ENCODE measurements at regions not wholly inside any gene's neighbourhood (a gene's known extent, or its start where the extent isn't known, plus 50 kb on each side); places are given as distances from the start of the nearest gene placed in this dataset.

DNA sequence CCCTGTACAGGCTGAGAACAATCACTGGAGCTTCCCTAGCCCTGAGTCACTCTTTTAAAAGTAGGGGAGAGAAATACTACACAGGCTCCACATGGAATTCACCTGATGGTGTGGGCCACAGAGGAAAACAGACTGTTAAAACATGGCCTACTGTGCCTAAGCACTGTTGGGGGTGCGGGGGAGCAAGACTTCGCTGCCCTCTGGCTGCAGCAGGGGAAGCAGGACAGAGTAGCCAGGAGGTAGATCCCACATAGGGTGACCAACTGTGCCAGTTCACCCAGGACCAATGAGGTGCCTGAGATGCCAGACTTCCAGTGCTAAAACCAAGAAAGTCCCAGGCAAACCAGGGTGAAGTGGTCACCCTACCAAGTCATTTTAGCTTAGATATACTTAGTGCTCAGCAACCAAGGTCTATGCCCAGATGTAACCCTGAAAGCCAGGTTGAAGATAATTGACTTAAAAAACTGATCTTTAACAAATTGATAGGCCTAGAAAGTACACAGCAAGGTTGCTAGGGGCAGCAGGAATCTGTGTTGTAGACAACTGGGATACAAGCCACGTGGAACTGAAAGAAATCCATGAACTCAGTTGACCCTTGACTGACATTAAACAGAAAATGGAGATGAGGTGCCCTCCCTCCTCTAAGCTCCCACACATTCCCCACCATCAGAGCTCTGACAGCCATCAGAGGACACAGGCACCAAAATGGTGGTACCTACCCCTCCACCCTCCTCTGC lies 344.2 kb upstream of the PPP2R3A start:
- POLR2A ChIA-PET, result no interaction called here
- peaks cover 0 to 2% (median 0%) of the 10 kb centered on the region in 11 donors for H3K9me3 Mint-ChIP-seq
- CTCF ChIA-PET, result no interaction called here
- intact Hi-C loops (cut with micrococcal nuclease), result no loop called here
- no peaks in the 10 kb centered on the region for H3K36me3 ChIP-seq (ENCODE audit: control insufficient read depth in 2 of 3, insufficient read depth in 3 of 3, low read length in 3 of 3)
- ATAC-seq, result no peak
- H3K27me3 Mint-ChIP-seq, result no peaks in the 10 kb centered on the region
- no peaks in the 10 kb centered on the region for H3K36me3 Mint-ChIP-seq
- no peak overlapping the region for H3K4me3 Mint-ChIP-seq
- H3K4me1 ChIP-seq (ENCODE audit: control insufficient read depth in 2 of 2, insufficient read depth in 2 of 2, low read length in 2 of 2), result no peaks in the 10 kb centered on the region
- no peak overlapping the region for H3K27ac ChIP-seq (ENCODE audit: low read depth, low read length)
- H3K9me3 ChIP-seq (ENCODE audit: control insufficient read depth in 2 of 3, low read length in 3 of 3), result no peaks in the 10 kb centered on the region
- H3K27ac Mint-ChIP-seq, result no peak overlapping the region
- DNase-seq, result no peak
- no peaks in the 10 kb centered on the region for H3K27me3 ChIP-seq (ENCODE audit: control insufficient read depth in 2 of 2, insufficient read depth in 2 of 2, low read length in 2 of 2)
- H3K4me1 Mint-ChIP-seq, result no peaks in the 10 kb centered on the region
- H3K4me3 ChIP-seq (ENCODE audit: low read length), result no peak overlapping the region

DNA sequence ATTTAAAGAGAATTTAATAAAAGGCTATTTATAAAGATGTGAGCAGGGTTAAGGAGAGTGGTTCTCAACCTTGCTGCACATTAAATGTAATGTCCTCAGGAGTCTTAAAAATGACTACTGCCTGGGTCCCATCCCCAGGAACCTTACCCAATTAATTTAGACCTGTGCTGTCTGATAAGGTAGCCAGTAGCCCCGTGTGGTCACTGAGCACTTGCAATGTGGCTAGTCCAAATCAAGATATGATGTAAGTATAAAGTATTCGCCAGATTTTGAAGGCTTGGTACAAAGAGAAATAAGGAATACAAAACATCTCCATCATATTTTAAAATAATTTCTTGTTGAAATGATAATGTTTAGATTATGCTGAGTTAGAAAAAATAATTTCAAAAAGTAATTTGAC lies 343.3 kb upstream of the PPP2R3A start:
- no peaks in the 10 kb centered on the region for H3K27me3 Mint-ChIP-seq
- ChIA-PET POLR2A (no interaction called here), CTCF (no interaction called here)
- ATAC-seq (no peak), DNase-seq (no peak)
- Histone ChIP-seq H3K4me3 (ENCODE audit: low read length) (no peak overlapping the region), H3K27ac (ENCODE audit: low read depth, low read length) (no peak overlapping the region), H3K27me3 (ENCODE audit: control insufficient read depth in 2 of 2, insufficient read depth in 2 of 2, low read length in 2 of 2) (no peaks in the 10 kb centered on the region), H3K4me1 (ENCODE audit: control insufficient read depth in 2 of 2, insufficient read depth in 2 of 2, low read length in 2 of 2) (no peaks in the 10 kb centered on the region), H3K9me3 (ENCODE audit: control insufficient read depth in 2 of 3, low read length in 3 of 3) (no peaks in the 10 kb centered on the region), H3K36me3 (ENCODE audit: control insufficient read depth in 2 of 3, insufficient read depth in 3 of 3, low read length in 3 of 3) (no peaks in the 10 kb centered on the region)
- H3K27ac Mint-ChIP-seq, result no peak overlapping the region
- no peaks in the 10 kb centered on the region for H3K4me1 Mint-ChIP-seq
- H3K4me3 Mint-ChIP-seq, result no peak overlapping the region
- intact Hi-C loops (cut with micrococcal nuclease), result no loop called here
- no peaks in the 10 kb centered on the region for H3K36me3 Mint-ChIP-seq
- H3K9me3 Mint-ChIP-seq, result no peaks in the 10 kb centered on the region

DNA sequence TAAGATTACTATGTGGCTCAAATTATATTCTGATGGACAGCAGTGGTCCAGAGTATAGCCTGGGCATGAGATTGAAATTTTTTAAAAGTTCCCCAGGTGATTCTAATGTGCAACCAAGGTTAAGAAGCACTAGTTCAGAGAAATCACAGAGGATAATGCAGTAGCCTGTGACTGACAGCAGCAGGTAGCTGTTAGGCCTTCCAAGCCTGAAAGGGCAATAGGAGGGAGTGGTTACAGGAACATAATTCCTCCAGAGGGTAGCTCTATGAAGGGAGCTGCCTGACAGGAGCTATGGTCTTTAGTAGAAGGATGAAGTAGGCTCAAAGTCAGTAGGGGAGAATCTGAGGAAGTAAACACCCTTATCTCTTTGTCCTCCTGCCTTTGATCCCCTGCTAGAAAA lies 342.9 kb upstream of the PPP2R3A start:
- no peaks in the 10 kb centered on the region for H3K4me1 ChIP-seq (ENCODE audit: control insufficient read depth in 2 of 2, insufficient read depth in 2 of 2, low read length in 2 of 2)
- Mint-ChIP-seq H3K4me1 (no peaks in the 10 kb centered on the region), H3K36me3 (no peaks in the 10 kb centered on the region), H3K27ac (no peak overlapping the region), H3K27me3 (peaks cover 0 to 4% (median 0%) of the 10 kb centered on the region in 5 donors), H3K4me3 (no peak overlapping the region), H3K9me3 (no peaks in the 10 kb centered on the region)
- CTCF ChIA-PET, result no interaction called here
- no peak overlapping the region for H3K4me3 ChIP-seq (ENCODE audit: low read length)
- ATAC-seq (no peak), DNase-seq (no peak)
- no peaks in the 10 kb centered on the region for H3K27me3 ChIP-seq (ENCODE audit: control insufficient read depth in 2 of 2, insufficient read depth in 2 of 2, low read length in 2 of 2)
- H3K36me3 ChIP-seq (ENCODE audit: control insufficient read depth in 2 of 3, insufficient read depth in 3 of 3, low read length in 3 of 3), result no peaks in the 10 kb centered on the region
- H3K27ac ChIP-seq (ENCODE audit: low read depth, low read length), result no peak overlapping the region
- no peaks in the 10 kb centered on the region for H3K9me3 ChIP-seq (ENCODE audit: control insufficient read depth in 2 of 3, low read length in 3 of 3)
- POLR2A ChIA-PET, result no interaction called here
- intact Hi-C loops (cut with micrococcal nuclease), result no loop called here

DNA sequence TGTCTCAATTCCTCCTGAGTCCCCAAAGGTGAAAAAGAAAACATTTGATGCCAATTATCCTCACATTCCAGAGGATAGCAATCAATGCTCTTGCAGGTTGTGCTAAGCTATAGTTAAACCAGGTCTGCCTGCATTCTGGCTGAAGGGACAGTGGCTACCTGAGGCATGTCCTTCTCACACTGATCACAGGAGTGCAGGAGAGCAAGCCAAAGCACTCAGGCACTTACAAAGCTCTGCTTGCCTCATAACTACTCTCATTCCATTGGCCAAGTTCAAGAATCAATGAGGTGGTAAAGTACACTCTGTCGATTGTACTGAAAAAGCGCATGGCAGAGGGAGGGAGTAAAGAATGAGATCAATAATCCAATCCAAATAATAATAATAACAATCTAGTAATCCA lies 342.0 kb upstream of the PPP2R3A start:
- Histone ChIP-seq H3K4me1 (ENCODE audit: control insufficient read depth in 2 of 2, insufficient read depth in 2 of 2, low read length in 2 of 2) (no peaks in the 10 kb centered on the region), H3K27me3 (ENCODE audit: control insufficient read depth in 2 of 2, insufficient read depth in 2 of 2, low read length in 2 of 2) (no peaks in the 10 kb centered on the region), H3K36me3 (ENCODE audit: control insufficient read depth in 2 of 3, insufficient read depth in 3 of 3, low read length in 3 of 3) (no peaks in the 10 kb centered on the region), H3K9me3 (ENCODE audit: control insufficient read depth in 2 of 3, low read length in 3 of 3) (no peaks in the 10 kb centered on the region), H3K4me3 (ENCODE audit: low read length) (no peak overlapping the region), H3K27ac (ENCODE audit: low read depth, low read length) (no peak overlapping the region)
- intact Hi-C loops (cut with micrococcal nuclease), result no loop called here
- H3K36me3 Mint-ChIP-seq, result no peaks in the 10 kb centered on the region
- H3K27ac Mint-ChIP-seq, result no peak overlapping the region
- ATAC-seq, result no peak
- no peak for DNase-seq
- no peaks in the 10 kb centered on the region for H3K9me3 Mint-ChIP-seq
- no peak overlapping the region for H3K4me3 Mint-ChIP-seq
- ChIA-PET CTCF (no interaction called here), POLR2A (no interaction called here)
- H3K4me1 Mint-ChIP-seq, result no peaks in the 10 kb centered on the region
- H3K27me3 Mint-ChIP-seq, result peaks cover 0 to 12% (median 0%) of the 10 kb centered on the region in 5 donors

DNA sequence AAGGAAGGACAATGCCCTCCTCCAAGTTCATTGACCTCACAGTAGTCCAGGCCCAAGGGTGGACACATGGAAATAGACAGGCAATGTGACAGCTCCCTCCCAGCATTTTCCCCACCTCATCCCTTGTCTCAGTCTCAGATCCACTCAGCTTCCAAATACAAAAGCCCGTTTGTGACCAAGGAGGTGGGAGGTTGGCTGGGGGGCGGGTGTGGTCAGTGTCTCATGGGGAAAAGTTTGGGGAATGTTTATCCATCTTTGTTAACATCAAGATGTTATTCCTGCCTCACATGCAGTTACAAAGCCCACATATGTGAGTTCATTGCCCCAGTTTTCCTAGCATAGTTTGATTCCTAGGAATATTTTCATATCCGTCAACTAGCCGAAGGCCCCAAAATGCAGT lies 338.5 kb upstream of the PPP2R3A start:
- Mint-ChIP-seq H3K27me3 (peaks cover 0 to 12% (median 0%) of the 10 kb centered on the region in 5 donors), H3K4me1 (no peaks in the 10 kb centered on the region), H3K27ac (no peak overlapping the region), H3K4me3 (no peak overlapping the region), H3K9me3 (peaks cover 0 to 2% (median 0%) of the 10 kb centered on the region in 11 donors), H3K36me3 (no peaks in the 10 kb centered on the region)
- POLR2A ChIA-PET, result no interaction called here
- Histone ChIP-seq H3K27ac (ENCODE audit: low read depth, low read length) (no peak overlapping the region), H3K27me3 (ENCODE audit: control insufficient read depth in 2 of 2, insufficient read depth in 2 of 2, low read length in 2 of 2) (no peaks in the 10 kb centered on the region), H3K9me3 (ENCODE audit: control insufficient read depth in 2 of 3, low read length in 3 of 3) (no peaks in the 10 kb centered on the region), H3K4me3 (ENCODE audit: low read length) (no peak overlapping the region), H3K36me3 (ENCODE audit: control insufficient read depth in 2 of 3, insufficient read depth in 3 of 3, low read length in 3 of 3) (no peaks in the 10 kb centered on the region), H3K4me1 (ENCODE audit: control insufficient read depth in 2 of 2, insufficient read depth in 2 of 2, low read length in 2 of 2) (no peaks in the 10 kb centered on the region)
- ATAC-seq (no peak), DNase-seq (no peak)
- CTCF ChIA-PET, result no interaction called here
- intact Hi-C loops (cut with micrococcal nuclease), result no loop called here

DNA sequence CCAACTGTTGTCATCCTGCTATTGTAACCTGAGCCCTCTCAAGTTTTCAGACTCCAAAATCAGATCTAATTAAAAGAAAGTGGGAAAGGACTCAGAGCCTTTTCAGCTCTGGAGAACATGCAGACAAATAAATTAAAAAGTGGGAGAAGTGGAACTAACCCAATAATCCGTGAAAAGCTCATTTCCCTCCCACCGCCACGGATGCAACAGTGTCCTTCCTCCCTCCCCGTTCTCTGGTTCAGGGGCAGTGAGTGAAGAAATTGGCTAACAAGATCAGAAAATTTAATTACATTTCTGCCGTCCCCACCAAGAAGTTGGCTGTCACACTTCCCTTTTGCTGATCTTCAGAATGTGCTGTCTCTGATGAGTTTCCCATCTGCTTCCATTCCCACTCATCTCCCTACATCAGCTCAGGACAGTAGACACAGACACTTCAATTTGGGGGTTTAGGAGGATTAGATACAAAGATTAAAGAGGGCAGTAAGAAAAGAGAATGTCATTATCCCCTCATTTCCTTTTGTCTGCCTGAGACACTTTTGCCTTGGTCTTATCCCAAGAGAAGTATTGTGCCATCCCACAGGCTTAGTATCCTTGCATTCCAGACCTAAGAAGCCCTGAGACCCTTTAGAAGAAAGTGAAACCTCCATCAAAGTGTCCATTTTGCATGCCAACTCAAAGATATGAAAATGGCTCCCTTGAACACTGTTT lies 335.7 kb upstream of the PPP2R3A start:
- Mint-ChIP-seq H3K9me3 (peaks cover 0 to 7% (median 0%) of the 10 kb centered on the region in 11 donors), H3K27me3 (peaks cover 0 to 19% (median 0%) of the 10 kb centered on the region in 5 donors), H3K4me1 (no peaks in the 10 kb centered on the region), H3K36me3 (no peaks in the 10 kb centered on the region), H3K27ac (no peak overlapping the region), H3K4me3 (no peak overlapping the region)
- Histone ChIP-seq H3K4me1 (ENCODE audit: control insufficient read depth in 2 of 2, insufficient read depth in 2 of 2, low read length in 2 of 2) (no peaks in the 10 kb centered on the region), H3K36me3 (ENCODE audit: control insufficient read depth in 2 of 3, insufficient read depth in 3 of 3, low read length in 3 of 3) (no peaks in the 10 kb centered on the region), H3K4me3 (ENCODE audit: low read length) (no peak overlapping the region), H3K27me3 (ENCODE audit: control insufficient read depth in 2 of 2, insufficient read depth in 2 of 2, low read length in 2 of 2) (no peaks in the 10 kb centered on the region), H3K9me3 (ENCODE audit: control insufficient read depth in 2 of 3, low read length in 3 of 3) (no peaks in the 10 kb centered on the region), H3K27ac (ENCODE audit: low read depth, low read length) (no peak overlapping the region)
- ChIA-PET POLR2A (interaction anchor here (0.6 kb wide), 1 partner anchor 107 kb away, joined by 3 read pairs; no protein-coding TSS in a partner anchor), CTCF (no interaction called here)
- ATAC-seq, result no peak
- DNase-seq, result no peak
- intact Hi-C loops (cut with micrococcal nuclease), result no loop called here

DNA sequence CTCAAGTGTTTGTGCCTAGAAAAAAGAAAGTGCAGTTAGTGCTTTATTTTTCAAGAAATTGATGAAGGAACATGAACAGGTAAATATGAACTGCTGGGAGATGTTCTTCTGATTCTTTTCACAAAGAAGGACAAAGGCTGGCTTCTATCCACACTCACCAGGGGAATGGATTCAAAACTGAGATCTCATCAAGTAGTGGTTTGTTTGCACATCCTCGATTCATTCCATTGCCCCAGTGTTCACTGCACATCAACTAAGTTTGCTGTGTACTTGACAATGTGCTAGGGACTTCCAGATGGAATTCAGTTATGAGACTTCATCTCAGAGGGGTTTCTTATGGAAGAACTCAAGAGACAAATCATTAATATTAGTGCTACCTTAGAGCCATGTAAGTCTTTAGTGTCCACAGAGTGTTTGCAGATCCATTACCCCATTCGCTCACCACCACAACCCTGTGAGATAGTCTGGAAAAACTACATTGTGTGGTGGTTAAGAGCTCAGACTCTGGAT lies 332.9 kb upstream of the PPP2R3A start:
- H3K36me3 ChIP-seq (ENCODE audit: control insufficient read depth in 2 of 3, insufficient read depth in 3 of 3, low read length in 3 of 3), result no peaks in the 10 kb centered on the region
- peaks cover 0 to 7% (median 0%) of the 10 kb centered on the region in 11 donors for H3K9me3 Mint-ChIP-seq
- H3K27ac Mint-ChIP-seq, result no peak overlapping the region
- H3K27me3 ChIP-seq (ENCODE audit: control insufficient read depth in 2 of 2, insufficient read depth in 2 of 2, low read length in 2 of 2), result no peaks in the 10 kb centered on the region
- DNase-seq, result no peak
- no peak overlapping the region for H3K4me3 ChIP-seq (ENCODE audit: low read length)
- H3K36me3 Mint-ChIP-seq, result no peaks in the 10 kb centered on the region
- peaks cover 0 to 15% (median 0%) of the 10 kb centered on the region in 5 donors for H3K27me3 Mint-ChIP-seq
- no peaks in the 10 kb centered on the region for H3K4me1 ChIP-seq (ENCODE audit: control insufficient read depth in 2 of 2, insufficient read depth in 2 of 2, low read length in 2 of 2)
- intact Hi-C loops (cut with micrococcal nuclease), result no loop called here
- no peak overlapping the region for H3K27ac ChIP-seq (ENCODE audit: low read depth, low read length)
- no peak overlapping the region for H3K4me3 Mint-ChIP-seq
- ChIA-PET CTCF (no interaction called here), POLR2A (no interaction called here)
- no peaks in the 10 kb centered on the region for H3K9me3 ChIP-seq (ENCODE audit: control insufficient read depth in 2 of 3, low read length in 3 of 3)
- no peak for ATAC-seq
- H3K4me1 Mint-ChIP-seq, result no peaks in the 10 kb centered on the region

Data from naive thymus-derived CD4-positive, alpha-beta T cell (primary cell).